Right atrium auricular region (tissue), 2 donors: ENCODE measurements at regions not wholly inside any gene's neighbourhood (a gene's known extent, or its start where the extent isn't known, plus 50 kb on each side); places are given as distances from the start of the nearest gene placed in this dataset.

Experiments used
- DNase-seq: peaks from one replicate; pipeline ENCODE4 v3.0.0-alpha.2; 2019; ENCODE audit warnings: low spot score
- H3K27ac ChIP-seq, 2 donors: fragments of 200-600 bp; sonication (generic); 1 replicate in 1 of 2; 2 replicates in 1 of 2; pipeline ENCODE4 v1.5.1; 2016 to 2019
- H3K27me3 ChIP-seq, 2 donors: fragments of 200-600 bp; sonication (generic); one replicate each; pipeline versions ENCODE4 v1.5.1 to v1.6.0; 2017 to 2019
- H3K36me3 ChIP-seq: fragments of 200-600 bp; sonication (generic); one replicate; pipeline ENCODE4 v1.5.1; 2016
- H3K4me1 ChIP-seq, 2 donors: fragments of 200-600 bp; sonication (generic); one replicate each; pipeline versions ENCODE4 v1.5.1 to v1.6.0; 2017 to 2019
- H3K4me3 ChIP-seq, 2 donors: fragments of 200-600 bp; sonication (generic); 1 replicate in 1 of 2; 2 replicates in 1 of 2; pipeline ENCODE4 v1.5.1; 2017 to 2019; ENCODE audit warnings: mild to moderate bottlenecking in 1 of 2, moderate library complexity in 1 of 2
- H3K9me3 ChIP-seq, 2 donors: fragments of 200-600 bp; sonication (generic); one replicate each; pipeline ENCODE4 v1.5.1; 2019
- CTCF ChIP-seq, 2 donors: fragments of 200-600 bp; sonication (generic); IDR thresholded peaks; one replicate each; pipeline ENCODE4 v1.5.1; 2019; ENCODE audit warnings: antibody characterized with exemption in 2 of 2

- Histone ChIP-seq H3K9me3 (no peaks in the 10 kb centered on the region), H3K4me1 (no peaks in the 10 kb centered on the region), H3K27me3 (no peaks in the 10 kb centered on the region), H3K27ac (no peak overlapping the region), H3K4me3 (no peak overlapping the region), H3K36me3 (no peaks in the 10 kb centered on the region)
- TF ChIP-seq CTCF (IDR thresholded peaks at IDR 0.05), result no peak
- DNase-seq, result no peak
Observed at GRCh38 chr9:90966031-90966290, 164.3 kb downstream of the SYK start.

- Histone ChIP-seq H3K36me3 (no peaks in the 10 kb centered on the region), H3K27me3 (no peaks in the 10 kb centered on the region), H3K9me3 (no peaks in the 10 kb centered on the region), H3K27ac (no peak overlapping the region), H3K4me1 (no peaks in the 10 kb centered on the region), H3K4me3 (no peak overlapping the region)
- no peak for TF ChIP-seq CTCF (IDR thresholded peaks at IDR 0.05)
- no peak for DNase-seq
Observed at GRCh38 chr9:90966480-90967144, 165.0 kb downstream of the SYK start.

GRCh38 chr9:90967145-90967538, 165.5 kb downstream of the SYK start:
- Histone ChIP-seq H3K27ac (no peak overlapping the region), H3K4me1 (no peaks in the 10 kb centered on the region), H3K4me3 (no peak overlapping the region), H3K9me3 (no peaks in the 10 kb centered on the region), H3K36me3 (no peaks in the 10 kb centered on the region), H3K27me3 (no peaks in the 10 kb centered on the region)
- no peak for DNase-seq
- TF ChIP-seq CTCF (IDR thresholded peaks at IDR 0.05), result no peak

GRCh38 chr9:90969021-90969675, 167.5 kb downstream of the SYK start:
- no peak overlapping the region for H3K27ac ChIP-seq
- H3K9me3 ChIP-seq, result no peaks in the 10 kb centered on the region
- no peaks in the 10 kb centered on the region for H3K4me1 ChIP-seq
- no peaks in the 10 kb centered on the region for H3K27me3 ChIP-seq
- TF ChIP-seq CTCF (IDR thresholded peaks at IDR 0.05), result no peak
- no peak overlapping the region for H3K4me3 ChIP-seq
- H3K36me3 ChIP-seq, result no peaks in the 10 kb centered on the region
- peak; percentile 26 for DNase-seq

GRCh38 chr9:90970608-90971007, 169.0 kb downstream of the SYK start:
- DNase-seq, result no peak
- no peak for TF ChIP-seq CTCF (IDR thresholded peaks at IDR 0.05)
- Histone ChIP-seq H3K27me3 (no peaks in the 10 kb centered on the region), H3K9me3 (no peaks in the 10 kb centered on the region), H3K4me1 (no peaks in the 10 kb centered on the region), H3K36me3 (no peaks in the 10 kb centered on the region), H3K4me3 (no peak overlapping the region), H3K27ac (no peak overlapping the region)

- Histone ChIP-seq H3K9me3 (no peaks in the 10 kb centered on the region), H3K27me3 (no peaks in the 10 kb centered on the region), H3K36me3 (no peaks in the 10 kb centered on the region), H3K4me1 (no peaks in the 10 kb centered on the region), H3K4me3 (no peak overlapping the region), H3K27ac (no peak overlapping the region)
- TF ChIP-seq CTCF (IDR thresholded peaks at IDR 0.05), result no peak
- DNase-seq, result no peak
Observed at GRCh38 chr9:90972057-90972456, 170.4 kb downstream of the SYK start.
